CD4-positive, alpha-beta T cell treated with Interleukin-6 for 4 hours (primary cell): ENCODE measurements at regions not wholly inside any gene's neighbourhood (a gene's known extent, or its start where the extent isn't known, plus 50 kb on each side); places are given as distances from the start of the nearest gene placed in this dataset.
"Not testable (repeated sequence)": the region's sequence is repeated elsewhere in the genome, so short reads cannot be mapped to it uniquely, and the experiment has no call there.

Experiments
- DNase-seq: peaks from one replicate; pipeline ENCODE4 v3.0.0-alpha.2; 2020; ENCODE audit warnings: mixed read lengths

DNA sequence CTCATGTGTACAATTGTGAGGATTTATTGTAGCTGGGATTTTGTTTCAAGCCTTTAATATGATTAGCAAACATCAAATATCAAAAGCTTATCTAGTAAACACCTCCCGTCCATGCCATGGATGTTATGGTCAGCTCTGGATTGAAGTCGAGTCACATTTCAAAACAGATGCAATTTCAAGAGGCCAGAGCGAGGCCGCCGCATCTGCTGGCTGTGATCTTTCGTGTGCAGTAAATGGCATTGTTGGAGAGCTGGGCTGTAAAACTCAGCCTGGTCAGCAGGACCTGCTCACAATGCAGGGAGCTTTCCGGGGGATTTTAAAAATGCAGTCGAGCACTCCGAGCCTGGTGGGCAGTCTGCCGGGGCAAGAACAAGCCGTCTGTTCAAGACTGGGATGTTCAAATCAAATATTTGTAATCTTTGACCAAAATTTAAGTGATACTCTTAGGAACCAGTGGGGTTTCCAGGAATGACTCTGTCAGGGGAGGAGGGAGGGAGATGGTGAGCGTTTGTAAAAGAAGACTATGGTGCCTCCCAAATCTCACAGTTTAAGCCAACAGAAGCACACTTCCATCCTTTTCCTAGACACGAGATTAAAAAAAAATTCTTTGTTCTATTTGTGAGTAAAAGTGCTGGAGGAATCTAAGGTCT, 97.6 kb downstream of the MYCN start:
- DNase-seq = no peak

DNA sequence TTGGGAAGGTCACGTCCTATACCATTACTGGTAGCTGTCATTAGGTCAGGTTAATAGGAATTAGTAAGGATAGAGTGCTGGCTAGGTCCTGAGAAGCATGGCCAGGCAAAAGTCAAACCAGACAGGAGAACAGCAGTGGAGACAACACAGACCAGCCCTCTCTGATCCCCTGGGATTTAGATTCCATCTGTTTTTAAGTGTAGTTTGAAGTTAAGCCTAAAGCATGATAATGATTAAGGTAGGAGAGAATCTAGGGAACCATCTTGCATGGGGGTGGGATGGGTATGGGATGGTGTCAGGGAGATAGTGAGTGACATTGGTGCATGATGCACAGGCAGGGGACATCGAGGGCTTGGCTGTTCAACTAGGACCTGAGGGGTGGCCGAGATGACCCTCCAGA, 96.6 kb downstream of the MYCN start:
- DNase-seq = no peak

DNA sequence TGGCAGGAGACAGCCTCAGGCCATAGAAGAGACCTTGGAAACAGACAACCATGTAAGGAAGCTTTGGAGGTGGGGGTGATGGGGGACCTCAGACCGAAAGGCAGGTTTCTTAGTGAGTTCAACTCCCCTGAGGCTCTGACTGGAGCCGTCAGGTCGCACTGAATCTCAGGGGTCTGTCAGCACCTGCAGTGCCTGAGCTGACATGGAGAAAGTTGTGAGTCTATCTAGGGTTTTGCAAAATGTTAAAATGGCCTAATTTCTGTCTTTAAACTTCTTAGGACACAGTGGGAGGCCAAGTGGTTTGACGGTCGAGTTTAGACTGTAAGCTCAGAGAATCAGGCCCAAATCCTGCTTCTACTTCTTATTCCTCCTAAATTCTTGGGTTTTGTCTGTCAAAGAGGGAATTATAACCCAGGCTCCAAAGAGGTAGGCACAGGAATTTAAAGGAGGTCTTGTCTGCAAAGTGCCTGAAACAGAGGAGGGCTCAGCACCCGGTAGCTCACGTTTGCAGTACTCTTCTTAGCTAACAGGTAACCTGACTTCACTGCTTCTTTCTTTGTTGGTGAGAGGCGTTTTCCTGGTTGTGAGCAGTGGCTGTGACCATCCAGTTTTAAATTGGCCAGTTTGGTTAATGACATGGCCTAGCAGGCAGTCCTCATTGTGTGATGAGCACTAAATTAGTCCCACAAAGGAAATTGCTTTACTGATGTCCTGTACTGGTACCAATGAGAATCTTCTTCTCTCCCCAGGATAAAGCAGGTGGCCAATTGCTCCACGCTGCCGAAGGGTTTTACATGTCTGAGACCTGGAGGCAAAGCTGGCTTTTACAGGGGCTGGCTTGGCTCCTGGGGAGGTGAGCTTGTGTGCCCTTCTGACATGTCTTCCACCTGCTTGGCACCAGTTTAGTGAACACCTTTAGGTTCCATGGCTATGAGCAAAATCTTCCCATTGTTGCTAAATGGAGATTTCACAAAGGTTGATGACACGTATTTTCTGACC, 95.7 kb downstream of the MYCN start:
- no peak for DNase-seq

DNA sequence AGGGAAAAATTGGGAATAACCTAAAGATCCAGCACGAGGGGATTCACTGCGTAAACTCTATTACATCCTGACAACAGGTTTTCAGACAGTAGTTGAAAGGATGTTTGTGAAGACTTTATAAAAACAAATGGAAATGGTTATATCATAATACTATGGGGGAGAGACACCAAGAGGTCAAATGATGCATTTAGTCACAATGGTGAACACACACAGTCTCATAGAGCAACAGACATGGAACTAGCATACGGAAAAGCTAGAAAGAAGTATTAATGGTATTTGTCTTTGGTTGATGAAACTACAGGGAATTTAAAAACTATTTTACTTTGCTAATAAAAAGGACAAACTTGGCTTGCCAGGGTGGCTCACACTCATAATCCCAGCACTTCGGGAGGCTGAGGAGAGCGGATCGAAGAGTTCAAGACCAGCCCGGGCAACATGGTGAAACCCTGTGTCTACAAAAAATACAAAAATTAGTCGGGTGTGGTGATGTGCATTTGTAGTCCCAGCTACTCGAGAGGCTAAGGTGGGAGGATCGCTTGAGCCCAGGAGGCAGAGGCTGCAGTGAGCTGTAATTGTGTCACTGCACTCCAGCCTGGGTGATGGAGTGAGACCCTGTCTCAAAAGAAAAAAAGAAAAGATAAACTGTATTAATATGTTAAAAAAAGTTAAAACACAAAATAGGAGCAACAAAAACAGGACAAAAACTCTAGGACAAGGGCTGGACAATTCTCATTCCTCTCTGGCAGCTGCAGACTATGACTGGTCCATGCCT, 94.8 kb downstream of the MYCN start:
- no peak for DNase-seq

DNA sequence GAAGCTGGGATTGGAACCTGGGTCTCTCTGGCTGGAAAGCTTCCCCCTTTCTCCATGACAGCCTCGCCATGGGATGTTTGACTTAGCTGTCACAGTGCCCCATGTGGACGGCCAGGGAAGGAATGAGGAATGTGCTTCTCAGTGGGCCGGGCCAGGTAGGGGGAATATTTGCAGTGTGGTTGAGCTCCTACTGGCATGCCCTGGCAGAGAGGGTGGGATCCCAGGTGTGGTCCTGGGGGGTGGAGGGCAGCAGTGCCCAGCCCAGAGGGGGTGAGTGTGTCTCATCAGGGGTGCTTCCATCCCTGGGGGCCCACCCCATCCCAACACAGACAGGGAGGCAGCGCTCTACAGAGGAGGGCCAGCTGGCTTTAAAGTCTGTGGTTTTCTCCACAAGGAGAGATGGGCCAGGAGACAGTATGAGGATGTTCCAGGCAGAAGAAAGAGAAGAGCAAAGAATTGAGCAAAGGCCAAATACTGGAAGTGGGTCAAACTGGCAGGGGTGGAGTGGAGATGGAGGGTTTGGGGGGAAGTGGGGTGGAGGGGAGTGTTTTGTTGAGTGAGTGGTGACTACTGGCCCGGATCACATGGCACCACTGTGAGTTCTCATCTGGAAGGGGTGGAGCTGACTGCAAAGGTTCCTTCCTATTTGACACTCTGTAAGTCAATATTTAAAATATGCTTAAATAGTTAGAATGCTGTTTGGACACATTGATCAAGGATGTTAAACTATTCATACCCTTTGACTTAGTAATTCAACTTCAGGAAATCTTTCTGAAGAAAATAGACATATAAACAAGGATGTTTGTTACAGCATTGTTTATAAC, 94.0 kb downstream of the MYCN start:
- DNase-seq = no peak

DNA sequence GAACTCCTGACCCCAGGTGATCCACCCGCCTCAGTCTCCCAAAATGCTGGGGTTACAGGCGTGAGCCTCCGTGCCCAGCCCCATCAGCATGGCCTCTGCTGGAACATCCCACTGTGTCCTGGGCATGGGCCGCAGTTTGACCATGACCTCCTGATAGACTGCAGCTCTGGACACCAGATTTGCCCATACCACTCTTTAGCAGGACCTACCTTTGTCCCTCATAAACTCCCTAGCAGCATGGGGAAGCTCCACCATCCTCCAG, 92.6 kb downstream of the MYCN start:
- DNase-seq = no peak

DNA sequence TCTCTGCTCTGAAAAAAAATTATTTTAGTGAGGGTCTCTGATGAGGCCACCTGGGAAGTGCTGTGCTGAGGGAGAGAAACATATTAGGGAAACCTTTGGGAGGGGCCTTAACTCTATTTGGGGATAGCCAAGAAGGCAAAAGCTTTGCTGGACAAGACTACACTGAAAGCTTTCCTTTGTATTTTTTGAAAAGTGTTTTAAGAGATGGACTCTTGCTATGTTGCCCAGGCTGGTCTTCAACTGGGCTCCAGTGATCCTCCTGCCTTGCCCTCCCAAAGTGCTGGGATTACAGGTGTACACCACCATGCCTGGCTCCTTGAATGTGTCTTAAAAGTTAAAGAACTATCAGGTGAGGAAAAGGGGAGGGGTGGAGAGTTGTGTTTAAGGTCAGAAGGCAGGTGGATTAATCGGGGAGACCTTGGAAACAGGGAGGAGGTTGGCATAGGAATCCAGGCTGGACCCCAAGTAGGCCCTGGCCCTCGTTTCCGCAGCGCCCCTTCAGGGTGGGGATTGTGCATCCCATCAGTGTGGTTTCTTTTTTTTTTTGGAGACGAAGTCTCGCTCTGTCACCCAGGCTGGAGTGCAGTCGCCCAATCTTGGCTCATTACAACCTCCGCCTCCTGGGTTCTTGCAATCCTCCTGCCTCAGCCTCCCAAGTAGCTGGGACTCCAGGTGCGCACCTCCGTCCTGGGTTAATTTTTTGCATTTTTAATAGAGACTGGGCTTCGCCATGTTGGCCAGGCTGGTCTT, 92.1 kb downstream of the MYCN start:
- DNase-seq = no peak

DNA sequence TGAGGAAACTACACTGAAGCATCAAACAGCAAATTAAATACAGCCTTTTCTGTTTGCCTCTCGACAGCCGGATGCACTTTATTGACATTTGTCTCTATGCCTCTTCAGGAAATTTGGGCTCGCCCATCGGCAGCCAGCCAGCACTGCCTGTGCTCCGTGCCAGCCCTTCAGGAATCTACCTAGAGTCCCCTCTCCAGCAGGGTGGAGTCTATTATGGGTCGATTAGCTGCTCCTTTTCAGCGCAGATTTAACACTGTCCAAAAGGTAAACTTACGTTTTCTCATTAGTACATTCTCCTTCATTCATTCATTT, 91.5 kb downstream of the MYCN start:
- DNase-seq = no peak

DNA sequence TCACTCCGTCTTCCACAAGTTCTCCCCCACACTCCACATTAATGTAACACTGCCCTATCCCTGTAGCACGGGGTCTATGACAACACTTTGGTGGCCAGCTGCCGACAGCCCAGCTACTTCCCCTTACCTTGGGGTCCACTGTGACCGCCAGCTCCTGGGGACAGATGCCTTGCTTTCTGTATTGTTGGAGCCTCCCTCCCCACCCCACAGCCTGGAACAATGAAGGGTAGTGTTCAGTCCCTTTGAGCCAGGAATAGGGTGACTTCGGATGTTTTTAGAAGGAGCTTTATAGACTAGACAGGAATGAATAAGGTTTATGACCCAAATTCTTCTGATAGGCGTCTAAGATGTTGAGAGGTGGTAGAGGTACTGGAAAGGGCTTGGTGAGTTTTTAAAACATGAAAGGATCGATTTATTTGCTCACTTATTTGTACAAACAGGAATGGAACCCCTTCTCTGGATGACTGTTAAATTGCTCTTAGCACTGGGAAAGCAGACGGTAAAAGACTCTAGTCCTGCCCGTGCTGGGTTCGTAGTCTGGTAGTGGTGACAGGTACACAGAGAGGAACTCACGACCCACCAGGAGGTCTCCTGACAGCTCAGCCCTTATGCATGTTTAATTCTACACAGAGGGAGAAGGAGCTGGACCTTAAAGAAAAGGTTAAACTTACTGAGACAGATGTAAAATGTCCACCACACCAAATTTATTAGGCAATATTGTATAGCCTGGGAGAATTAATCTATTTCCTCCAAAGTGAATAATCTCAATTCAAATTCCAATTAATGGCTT, 90.9 kb downstream of the MYCN start:
- no peak for DNase-seq

DNA sequence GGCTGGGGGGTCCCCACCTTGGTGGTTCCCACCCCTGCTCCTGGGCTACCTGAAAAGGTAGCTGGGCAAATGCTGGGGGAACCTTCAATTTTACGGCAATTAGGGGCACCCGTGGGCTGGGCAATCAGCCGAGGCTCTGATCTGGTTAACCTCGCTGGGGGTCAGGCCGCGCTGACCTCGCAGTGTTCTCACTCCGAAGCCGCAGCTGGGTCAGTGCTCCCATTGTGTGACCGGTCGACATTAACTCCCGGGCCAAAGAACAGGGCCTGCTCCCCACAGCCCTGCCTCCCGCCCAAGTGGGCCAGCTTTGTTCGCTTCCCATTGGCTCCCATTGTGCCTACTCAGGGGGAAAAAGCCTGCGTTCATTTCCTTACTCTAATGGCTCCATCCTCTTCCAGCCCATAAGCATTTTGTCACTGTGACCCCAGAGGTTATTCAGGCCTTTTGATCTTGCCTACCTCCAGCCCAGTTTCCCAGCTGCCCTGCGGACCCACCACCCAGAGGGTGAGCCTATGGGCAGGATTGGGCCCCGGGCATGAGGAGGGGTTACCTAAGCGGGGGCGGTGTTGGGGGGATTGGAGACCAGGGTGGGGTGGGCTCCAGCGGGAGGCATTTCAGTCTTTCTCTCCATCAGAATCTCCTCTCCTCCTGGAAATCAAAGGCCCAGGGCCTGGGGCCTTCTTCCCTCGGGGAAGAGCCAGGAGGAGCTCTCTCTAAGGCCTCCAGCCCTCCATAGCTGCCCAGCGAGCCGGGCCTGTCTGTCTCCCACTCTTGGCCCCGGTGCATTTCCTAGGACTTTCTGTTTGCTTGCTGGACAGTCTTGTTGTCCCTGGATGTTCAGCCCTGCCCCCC, 90.1 kb downstream of the MYCN start:
- no peak for DNase-seq

DNA sequence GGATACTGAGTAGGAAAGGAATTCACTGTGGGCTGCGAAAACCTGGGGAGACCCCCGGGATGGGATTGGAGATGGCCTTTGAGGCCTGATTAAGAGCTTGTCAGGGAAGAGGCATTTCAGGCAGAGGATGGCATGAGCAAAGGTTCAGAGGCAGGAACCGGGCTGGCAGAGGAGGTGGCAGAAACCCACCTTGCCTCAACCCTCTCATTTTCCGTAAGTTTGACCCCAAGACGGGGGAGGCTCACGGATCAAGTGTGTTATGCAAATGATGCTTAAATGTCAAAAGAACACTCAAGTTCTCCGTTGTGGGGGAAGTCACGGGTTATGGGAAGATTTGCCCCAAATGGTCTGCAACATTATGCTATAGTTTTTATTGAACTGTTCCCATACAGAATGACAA, 88.3 kb downstream of the MYCN start:
- DNase-seq = no peak

DNA sequence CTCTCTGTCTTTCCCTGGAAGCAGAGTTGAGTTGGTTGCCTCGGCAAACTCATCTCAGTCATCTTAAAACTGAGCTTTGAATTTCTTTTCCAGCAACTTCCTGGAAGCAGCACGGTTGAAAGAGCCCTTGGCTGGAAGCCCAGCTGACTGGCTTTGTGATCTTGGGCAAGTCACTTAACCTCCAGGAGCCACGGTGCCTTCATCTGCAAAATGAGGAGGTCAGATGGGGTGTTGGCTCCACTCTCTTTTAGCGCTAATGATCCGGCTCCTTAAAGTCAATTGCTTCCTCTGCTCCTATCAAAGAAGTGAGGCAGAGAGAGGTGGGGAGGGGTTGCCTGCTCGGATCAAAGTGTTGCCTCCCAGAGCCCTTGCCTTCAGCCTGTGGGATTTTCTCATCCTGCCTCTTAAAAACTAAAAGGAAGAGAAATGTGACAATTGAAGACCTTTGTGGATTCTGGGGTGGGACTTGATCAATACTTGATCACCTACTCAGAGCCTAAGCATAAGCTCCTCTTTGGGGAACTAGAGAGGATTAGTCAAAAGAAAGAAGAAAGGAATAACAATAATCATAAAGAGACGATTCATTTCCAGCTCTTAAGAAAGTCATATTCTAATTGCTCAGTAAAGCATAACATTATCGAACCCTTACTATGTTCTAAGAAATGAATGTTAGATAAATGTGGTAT, 86.6 kb downstream of the MYCN start:
- no peak for DNase-seq

DNA sequence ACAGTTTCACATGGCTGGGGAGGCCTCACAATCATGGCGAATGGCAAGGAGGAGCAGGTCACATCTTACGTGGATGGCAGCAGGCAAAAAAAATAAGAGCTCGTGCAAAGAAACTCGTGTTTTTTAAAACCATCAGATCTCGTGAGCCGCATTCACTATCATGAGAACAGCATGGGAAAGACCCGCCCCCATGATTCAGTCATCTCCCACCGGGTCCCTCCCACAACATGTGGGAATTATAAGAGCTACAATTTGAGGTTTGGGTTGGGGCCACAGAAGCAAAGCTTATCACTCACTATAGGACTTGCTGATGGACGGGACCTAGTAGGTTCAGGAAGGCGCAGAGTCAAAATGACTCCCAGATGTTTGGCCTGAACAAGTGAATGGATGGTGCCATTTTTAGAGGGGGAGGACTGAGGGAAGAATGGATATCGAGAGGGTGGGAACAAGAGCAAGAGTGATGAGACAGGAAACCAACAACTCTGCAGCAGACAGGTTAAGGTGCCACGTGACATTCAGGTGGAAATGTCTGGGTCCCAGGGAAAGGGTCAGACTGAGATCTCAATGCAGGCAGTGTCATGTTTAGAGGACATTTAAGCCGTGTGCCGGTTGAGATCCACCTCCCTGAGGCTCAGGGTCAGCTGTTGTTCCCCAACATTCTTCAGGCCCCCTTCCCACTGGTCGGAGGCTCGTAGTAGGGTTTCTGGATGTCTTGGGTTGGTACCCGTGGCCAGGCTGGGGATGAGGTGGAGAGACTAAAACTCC, 85.7 kb downstream of the MYCN start:
- no peak for DNase-seq

DNA sequence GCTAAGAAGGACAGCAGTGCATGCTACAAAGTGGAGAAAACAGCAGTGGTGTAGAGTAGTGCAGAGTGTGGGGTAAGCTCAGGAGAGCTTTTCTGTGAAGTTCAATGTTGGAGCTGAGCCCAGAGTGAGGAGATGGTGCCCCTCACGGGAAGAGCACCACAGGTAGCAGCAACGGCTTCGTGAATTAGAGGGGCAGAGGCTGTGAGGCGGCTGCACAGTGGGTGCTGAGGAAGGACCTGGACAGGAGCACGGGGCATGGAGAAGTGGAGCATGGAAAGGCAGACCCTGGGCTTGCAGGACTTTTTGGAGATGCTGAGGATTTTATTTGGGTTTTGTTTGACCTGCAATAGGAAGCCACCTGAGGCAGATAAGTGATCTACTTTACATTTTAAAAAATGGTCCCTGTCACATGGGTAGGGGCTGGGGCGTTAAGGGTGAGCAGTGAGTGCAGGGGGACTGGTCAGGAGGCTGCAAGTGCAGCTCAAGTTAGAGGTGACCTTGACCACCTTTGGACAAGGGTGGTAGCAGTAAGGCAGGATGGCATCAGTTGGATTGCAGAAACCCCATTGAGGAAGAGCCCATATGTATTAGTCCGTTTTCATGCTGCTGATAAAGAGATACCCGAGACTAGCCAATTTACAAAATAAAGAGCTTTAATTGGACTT, 85.0 kb downstream of the MYCN start:
- no peak for DNase-seq

DNA sequence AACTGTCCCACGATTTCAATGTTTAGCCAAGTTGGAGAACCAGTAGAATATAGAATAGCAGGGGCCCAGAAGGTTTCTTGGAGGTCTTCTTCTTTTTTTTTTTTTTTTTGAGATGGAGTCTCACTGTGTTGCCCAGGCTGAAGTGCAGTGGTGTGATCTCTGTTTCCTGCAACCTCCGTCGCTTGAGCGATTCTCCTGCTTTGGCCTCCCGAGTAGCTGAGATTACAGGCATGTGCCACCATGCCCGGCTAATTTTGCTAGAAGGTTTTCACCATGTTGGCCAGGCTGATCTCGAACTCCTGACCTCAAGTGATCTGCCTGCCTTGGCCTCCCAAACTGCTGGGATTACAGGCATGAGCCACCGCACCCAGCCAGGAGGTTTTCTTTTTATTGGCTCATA, 84.3 kb downstream of the MYCN start:
- DNase-seq = not testable (repeated sequence)

DNA sequence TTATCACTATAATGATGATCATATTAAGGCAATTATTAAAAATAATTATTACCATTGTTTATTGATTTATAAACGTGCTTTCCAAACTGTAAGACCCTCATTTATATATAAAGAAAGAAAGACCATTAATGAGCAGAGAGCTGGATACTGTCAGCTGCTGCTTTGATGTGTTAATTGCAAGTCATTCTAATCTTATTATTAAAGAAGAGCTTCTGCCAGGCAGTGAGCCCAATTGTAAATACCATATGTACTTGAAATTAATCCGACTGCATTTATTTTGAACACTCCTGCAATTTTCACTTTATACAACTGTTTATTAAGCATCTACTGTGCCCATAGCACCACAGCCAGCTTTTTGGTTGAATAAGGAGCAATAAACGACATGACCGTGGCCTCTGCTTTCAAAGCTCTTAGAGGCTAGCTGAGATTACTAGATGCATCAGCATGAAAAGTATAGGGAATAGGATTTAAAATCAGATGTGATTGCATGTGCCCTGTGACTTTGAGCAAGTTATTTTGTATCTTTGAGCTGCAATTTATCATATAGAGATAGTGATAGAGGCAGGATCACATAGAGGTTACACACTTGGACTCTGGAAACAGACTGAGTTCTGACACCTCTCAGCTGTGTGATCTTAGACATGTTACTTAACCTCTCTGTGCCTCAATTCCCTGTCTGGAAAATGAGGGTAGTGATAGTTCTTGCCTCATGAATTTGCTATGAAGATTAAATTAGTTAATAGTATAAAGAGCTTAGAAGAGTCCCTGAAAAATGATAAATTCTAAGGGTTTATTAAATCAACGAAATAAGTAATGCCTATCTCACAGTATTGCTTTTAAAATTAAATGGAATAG, 83.4 kb downstream of the MYCN start:
- DNase-seq = no peak

DNA sequence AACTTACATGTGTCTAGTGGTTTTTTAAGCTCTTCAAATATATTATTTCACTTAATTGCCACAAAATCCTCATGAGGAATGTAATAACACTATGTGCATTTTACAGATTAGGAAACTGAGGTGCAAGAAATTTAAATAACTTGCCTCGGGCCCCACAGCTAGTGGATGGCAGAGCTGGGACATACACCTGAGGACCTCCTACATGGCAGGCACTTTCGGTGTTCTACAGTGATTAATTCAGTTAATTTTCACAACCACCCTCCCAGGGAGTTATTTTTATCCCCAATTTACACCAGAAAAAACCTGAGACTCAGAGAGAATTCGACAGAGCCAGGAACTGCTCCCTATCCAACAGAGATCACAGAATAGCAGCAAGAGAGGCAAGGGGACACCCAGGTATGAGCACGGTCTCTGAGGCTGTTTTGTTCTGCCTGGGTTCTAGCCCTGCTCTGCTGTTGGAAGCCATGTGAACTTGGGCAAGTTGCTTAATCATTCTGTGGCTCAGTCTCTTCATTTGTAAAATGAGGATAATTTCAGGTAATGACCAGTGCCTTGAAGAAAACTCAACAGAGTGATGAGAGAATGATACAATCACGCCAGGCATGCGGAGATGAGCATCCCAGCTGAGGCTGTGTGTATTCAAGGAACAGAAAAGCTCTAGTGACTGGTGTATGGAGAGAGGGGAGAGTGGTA, 82.3 kb downstream of the MYCN start:
- DNase-seq = no peak
